ENCODE measurements at regions not wholly inside any gene's neighbourhood (a gene's known extent, or its start where the extent isn't known, plus 50 kb on each side); places are given as distances from the start of the nearest gene placed in this dataset.

GRCh38 chr5:175388531-175388930, 55.5 kb downstream of the DRD1 start:
- no peaks in the 10 kb centered on the region for H3K4me1 Mint-ChIP-seq
- ATAC-seq (no peak), DNase-seq (no peak)
- CTCF ChIA-PET: no interaction called here
- H3K4me3 Mint-ChIP-seq: no peak overlapping the region
- peaks cover 3% of the 10 kb centered on the region for H3K27me3 Mint-ChIP-seq
- H3K36me3 Mint-ChIP-seq: no peaks in the 10 kb centered on the region
- no peak overlapping the region for H3K27ac Mint-ChIP-seq
- H3K9me3 Mint-ChIP-seq (ENCODE audit: low read depth): no peaks in the 10 kb centered on the region

GRCh38 chr5:175387144-175387543, 56.8 kb downstream of the DRD1 start:
- Mint-ChIP-seq H3K27ac (no peak overlapping the region), H3K9me3 (ENCODE audit: low read depth) (no peaks in the 10 kb centered on the region), H3K27me3 (peaks cover 10% of the 10 kb centered on the region), H3K4me3 (no peak overlapping the region), H3K36me3 (no peaks in the 10 kb centered on the region), H3K4me1 (no peaks in the 10 kb centered on the region)
- DNase-seq (no peak), ATAC-seq (no peak)
- CTCF ChIA-PET: no interaction called here

- no peak overlapping the region for H3K4me3 Mint-ChIP-seq
- no peaks in the 10 kb centered on the region for H3K4me1 Mint-ChIP-seq
- ATAC-seq (no peak), DNase-seq (no peak)
- CTCF ChIA-PET: no interaction called here
- H3K27me3 Mint-ChIP-seq: peaks cover 10% of the 10 kb centered on the region
- no peaks in the 10 kb centered on the region for H3K9me3 Mint-ChIP-seq (ENCODE audit: low read depth)
- no peak overlapping the region for H3K27ac Mint-ChIP-seq
- H3K36me3 Mint-ChIP-seq: no peaks in the 10 kb centered on the region
These were observed 57.5 kb downstream of the DRD1 start for GRCh38 chr5:175386526-175386925.

- Mint-ChIP-seq H3K4me1 (no peaks in the 10 kb centered on the region), H3K4me3 (no peak overlapping the region), H3K36me3 (no peaks in the 10 kb centered on the region), H3K27ac (no peak overlapping the region), H3K27me3 (peaks cover 15% of the 10 kb centered on the region), H3K9me3 (ENCODE audit: low read depth) (no peaks in the 10 kb centered on the region)
- ATAC-seq (no peak), DNase-seq (no peak)
- CTCF ChIA-PET: no interaction called here
These were observed 58.2 kb downstream of the DRD1 start for GRCh38 chr5:175385691-175386362.

- CTCF ChIA-PET: no interaction called here
- H3K27me3 Mint-ChIP-seq: peaks cover 15% of the 10 kb centered on the region
- ATAC-seq (no peak), DNase-seq (no peak)
- no peak overlapping the region for H3K4me3 Mint-ChIP-seq
- H3K36me3 Mint-ChIP-seq: no peaks in the 10 kb centered on the region
- H3K27ac Mint-ChIP-seq: no peak overlapping the region
- H3K9me3 Mint-ChIP-seq (ENCODE audit: low read depth): no peaks in the 10 kb centered on the region
- H3K4me1 Mint-ChIP-seq: no peaks in the 10 kb centered on the region
These were observed 59.0 kb downstream of the DRD1 start for GRCh38 chr5:175384724-175385552.

- CTCF ChIA-PET: no interaction called here
- Mint-ChIP-seq H3K36me3 (no peaks in the 10 kb centered on the region), H3K4me3 (no peak overlapping the region), H3K27me3 (peaks cover 15% of the 10 kb centered on the region), H3K9me3 (ENCODE audit: low read depth) (no peaks in the 10 kb centered on the region), H3K4me1 (no peaks in the 10 kb centered on the region), H3K27ac (no peak overlapping the region)
- ATAC-seq (no peak), DNase-seq (no peak)
These were observed 60.6 kb downstream of the DRD1 start for GRCh38 chr5:175383350-175383749.

GRCh38 chr5:175382171-175382570, 61.8 kb downstream of the DRD1 start:
- Mint-ChIP-seq H3K36me3 (no peaks in the 10 kb centered on the region), H3K27me3 (peaks cover 15% of the 10 kb centered on the region), H3K9me3 (ENCODE audit: low read depth) (no peaks in the 10 kb centered on the region), H3K4me1 (no peaks in the 10 kb centered on the region), H3K4me3 (no peak overlapping the region), H3K27ac (no peak overlapping the region)
- no peak for DNase-seq
- CTCF ChIA-PET: no interaction called here
- ATAC-seq: no peak

GRCh38 chr5:175381130-175381529, 62.9 kb downstream of the DRD1 start:
- Mint-ChIP-seq H3K36me3 (no peaks in the 10 kb centered on the region), H3K27me3 (peaks cover 15% of the 10 kb centered on the region), H3K4me1 (no peaks in the 10 kb centered on the region), H3K27ac (no peak overlapping the region), H3K4me3 (no peak overlapping the region), H3K9me3 (ENCODE audit: low read depth) (no peaks in the 10 kb centered on the region)
- DNase-seq (no peak), ATAC-seq (no peak)
- CTCF ChIA-PET: no interaction called here

GRCh38 chr5:175380701-175381100, 63.3 kb downstream of the DRD1 start:
- DNase-seq (no peak), ATAC-seq (no peak)
- no peaks in the 10 kb centered on the region for H3K4me1 Mint-ChIP-seq
- H3K4me3 Mint-ChIP-seq: no peak overlapping the region
- CTCF ChIA-PET: no interaction called here
- no peaks in the 10 kb centered on the region for H3K9me3 Mint-ChIP-seq (ENCODE audit: low read depth)
- no peak overlapping the region for H3K27ac Mint-ChIP-seq
- peaks cover 15% of the 10 kb centered on the region for H3K27me3 Mint-ChIP-seq
- no peaks in the 10 kb centered on the region for H3K36me3 Mint-ChIP-seq

- Mint-ChIP-seq H3K27me3 (peaks cover 18% of the 10 kb centered on the region), H3K36me3 (no peaks in the 10 kb centered on the region), H3K27ac (no peak overlapping the region), H3K4me3 (no peak overlapping the region), H3K4me1 (no peaks in the 10 kb centered on the region), H3K9me3 (ENCODE audit: low read depth) (no peaks in the 10 kb centered on the region)
- CTCF ChIA-PET: no interaction called here
- ATAC-seq: no peak
- DNase-seq: no peak
These were observed 64.1 kb downstream of the DRD1 start for GRCh38 chr5:175379867-175380266.

GRCh38 chr5:175378444-175379028, 65.4 kb downstream of the DRD1 start:
- ATAC-seq (no peak), DNase-seq (no peak)
- CTCF ChIA-PET: no interaction called here
- no peak overlapping the region for H3K4me3 Mint-ChIP-seq
- H3K9me3 Mint-ChIP-seq (ENCODE audit: low read depth): no peaks in the 10 kb centered on the region
- H3K36me3 Mint-ChIP-seq: no peaks in the 10 kb centered on the region
- peaks cover 15% of the 10 kb centered on the region for H3K27me3 Mint-ChIP-seq
- no peak overlapping the region for H3K27ac Mint-ChIP-seq
- H3K4me1 Mint-ChIP-seq: no peaks in the 10 kb centered on the region

- CTCF ChIA-PET: no interaction called here
- Mint-ChIP-seq H3K4me1 (no peaks in the 10 kb centered on the region), H3K27me3 (peaks cover 10% of the 10 kb centered on the region), H3K9me3 (ENCODE audit: low read depth) (no peaks in the 10 kb centered on the region), H3K36me3 (no peaks in the 10 kb centered on the region), H3K4me3 (no peak overlapping the region), H3K27ac (no peak overlapping the region)
- ATAC-seq (no peak), DNase-seq (no peak)
These were observed 66.2 kb downstream of the DRD1 start for GRCh38 chr5:175377816-175378215.

- Mint-ChIP-seq H3K36me3 (no peaks in the 10 kb centered on the region), H3K4me1 (no peaks in the 10 kb centered on the region), H3K27me3 (peaks cover 3% of the 10 kb centered on the region), H3K27ac (no peak overlapping the region), H3K9me3 (ENCODE audit: low read depth) (no peaks in the 10 kb centered on the region), H3K4me3 (no peak overlapping the region)
- CTCF ChIA-PET: no interaction called here
- ATAC-seq (no peak), DNase-seq (no peak)
These were observed 69.7 kb downstream of the DRD1 start for GRCh38 chr5:175374166-175374875.

- no peak overlapping the region for H3K4me3 Mint-ChIP-seq
- DNase-seq: no peak
- CTCF ChIA-PET: no interaction called here
These were observed 78.1 kb downstream of the DRD1 start for GRCh38 chr5:175365866-175366265.

More at GRCh38 chr5:175365866-175366265, 78.1 kb downstream of the DRD1 start:
- no peak overlapping the region for H3K27ac Mint-ChIP-seq
- H3K4me1 Mint-ChIP-seq: no peaks in the 10 kb centered on the region
- no peaks in the 10 kb centered on the region for H3K36me3 Mint-ChIP-seq
- no peak for ATAC-seq
- no peaks in the 10 kb centered on the region for H3K9me3 Mint-ChIP-seq (ENCODE audit: low read depth)
- H3K27me3 Mint-ChIP-seq: peaks cover 5% of the 10 kb centered on the region
